ENCODE measurements at regions not wholly inside any gene's neighbourhood (a gene's known extent, or its start where the extent isn't known, plus 50 kb on each side); places are given as distances from the start of the nearest gene placed in this dataset.
A peak's percentile ranks its signal among the peaks of the same experiment; 100 is the strongest.

DNA sequence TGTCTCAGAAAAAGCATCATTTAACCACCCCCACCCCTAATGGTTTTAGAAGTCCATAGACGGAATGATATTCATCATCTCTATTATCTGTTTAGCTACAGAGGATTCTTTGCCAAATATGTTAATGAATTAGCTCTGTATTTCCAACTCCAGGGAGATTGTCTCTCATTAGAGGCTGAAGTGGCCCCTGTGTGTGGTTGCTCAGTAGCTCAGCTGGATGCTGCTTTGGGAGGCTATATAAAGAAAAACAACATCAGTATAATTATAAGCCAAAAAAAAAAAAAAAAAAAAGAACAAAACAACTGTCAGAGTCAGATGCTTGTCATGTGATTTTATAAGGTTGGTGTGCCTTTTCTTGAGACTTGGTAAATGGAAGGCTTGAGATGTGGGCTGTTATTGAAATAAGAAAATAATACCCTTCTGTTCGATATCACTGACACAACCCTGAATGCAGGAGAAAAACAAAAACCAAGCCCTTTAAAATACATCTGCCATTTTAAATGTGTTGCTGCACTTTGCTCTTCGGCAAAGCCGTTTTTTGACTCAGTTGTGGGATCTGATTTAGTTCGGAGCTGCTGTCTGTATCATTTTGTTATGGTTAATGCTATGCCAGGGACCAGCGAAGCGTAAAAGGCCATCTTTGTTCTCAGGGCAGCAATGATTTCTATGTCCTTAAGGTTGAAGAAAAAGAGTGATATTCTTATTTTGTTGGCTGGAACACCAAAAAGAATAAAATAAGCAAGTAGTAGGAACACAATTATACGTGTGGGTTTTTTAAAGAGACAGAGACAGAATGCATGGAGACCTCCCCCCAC is 422.6 kb downstream of the QKI start:
- H3K27ac ChIP-seq: no peak overlapping the region
- no peak for TF ChIP-seq CTCF (IDR thresholded peaks at IDR 0.05)
- H3K4me3 ChIP-seq: peak overlapping the region; percentile 42
- no peak for DNase-seq (ENCODE audit: low spot score)

- no peak for DNase-seq (ENCODE audit: low spot score)
- TF ChIP-seq CTCF (IDR thresholded peaks at IDR 0.05): no peak
- no peak overlapping the region for H3K4me3 ChIP-seq
- no peak overlapping the region for H3K27ac ChIP-seq
These were observed 421.1 kb downstream of the QKI start for GRCh38 chr6:163835439-163836171.

DNA sequence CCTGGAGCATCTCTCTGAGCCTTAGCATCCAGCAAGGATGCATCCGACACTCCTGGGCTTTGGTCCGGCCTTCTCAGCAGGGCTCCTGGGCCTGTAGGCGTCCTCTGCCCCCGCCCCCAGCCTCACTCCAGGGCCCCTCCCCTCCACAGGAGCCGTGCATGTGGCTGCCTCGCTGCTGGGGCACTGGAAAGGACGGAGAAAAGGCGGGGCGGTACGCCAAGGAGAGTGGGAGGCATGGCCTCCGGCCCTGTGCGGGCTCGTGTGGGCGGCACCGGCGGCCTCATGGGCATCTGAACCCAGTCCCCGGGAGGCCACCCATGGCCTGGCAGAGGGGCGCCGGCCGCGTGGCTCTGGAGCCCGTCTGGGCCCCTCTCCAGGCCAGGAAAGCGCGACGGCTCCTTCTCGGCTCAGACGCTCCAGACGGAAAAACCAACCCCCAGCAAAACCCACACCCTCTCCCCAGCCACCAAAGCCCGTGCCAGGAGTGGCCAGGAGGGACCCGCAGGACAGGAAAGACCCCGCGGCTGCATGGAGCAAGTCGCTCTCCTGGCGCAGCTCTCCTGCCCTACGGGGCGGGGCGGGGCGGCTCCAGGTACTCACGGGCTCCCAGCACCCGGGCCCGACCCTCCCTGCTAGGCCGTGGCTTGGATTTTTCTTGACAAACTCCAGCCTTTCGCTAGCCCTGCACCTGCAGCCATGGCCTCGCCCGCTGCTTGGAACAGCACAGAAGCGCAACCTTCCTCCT is 419.9 kb downstream of the QKI start:
- DNase-seq (ENCODE audit: low spot score): no peak
- Histone ChIP-seq H3K4me3 (no peak overlapping the region), H3K27ac (no peak overlapping the region)
- no peak for TF ChIP-seq CTCF (IDR thresholded peaks at IDR 0.05)

- DNase-seq (ENCODE audit: low spot score): no peak
- no peak for TF ChIP-seq CTCF (IDR thresholded peaks at IDR 0.05)
- no peak overlapping the region for H3K4me3 ChIP-seq
- no peak overlapping the region for H3K27ac ChIP-seq
These were observed 417.2 kb downstream of the QKI start for GRCh38 chr6:163831736-163832135.

DNA sequence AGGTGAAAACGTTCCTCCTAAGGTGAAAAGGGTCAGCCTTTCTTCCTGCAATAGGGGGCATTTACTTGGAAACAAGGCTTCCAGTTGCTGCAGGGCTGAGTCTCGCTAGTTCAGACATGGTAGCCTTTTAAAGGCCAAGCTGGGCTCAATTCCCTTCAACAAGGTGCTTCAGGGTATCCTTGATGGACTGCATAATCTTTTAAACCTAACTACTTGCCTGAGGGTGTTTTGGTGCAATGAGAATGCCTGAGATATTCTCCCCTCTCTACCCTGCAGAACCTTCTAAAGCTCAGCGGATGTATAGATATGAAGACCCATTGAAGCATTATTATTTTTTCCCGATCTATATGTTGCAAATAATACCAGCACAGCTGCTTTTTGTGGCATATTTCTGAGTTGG is 416.1 kb downstream of the QKI start:
- DNase-seq (ENCODE audit: low spot score): no peak
- Histone ChIP-seq H3K27ac (no peak overlapping the region), H3K4me3 (no peak overlapping the region)
- no peak for TF ChIP-seq CTCF (IDR thresholded peaks at IDR 0.05)

- no peak for DNase-seq (ENCODE audit: low spot score)
- no peak overlapping the region for H3K27ac ChIP-seq
- TF ChIP-seq CTCF (IDR thresholded peaks at IDR 0.05): no peak
- no peak overlapping the region for H3K4me3 ChIP-seq
These were observed 413.7 kb downstream of the QKI start for GRCh38 chr6:163828038-163828795.
